ENCODE measurements at regions not wholly inside any gene's neighbourhood (a gene's known extent, or its start where the extent isn't known, plus 50 kb on each side); places are given as distances from the start of the nearest gene placed in this dataset.
"Not testable (repeated sequence)": the region's sequence is repeated elsewhere in the genome, so short reads cannot be mapped to it uniquely, and the experiment has no call there.

- peak; percentile 21 to 33 for DNase-seq (ENCODE audit: low read depth in 2 of 2)
These were observed 429.0 kb upstream of the MIR17HG start for GRCh38 chr13:90918536-90918935.

GRCh38 chr13:90919153-90919552, 428.3 kb upstream of the MIR17HG start:
- no peak for DNase-seq (ENCODE audit: low read depth in 2 of 2)

- no peak for DNase-seq (ENCODE audit: low read depth in 2 of 2)
These were observed 421.0 kb upstream of the MIR17HG start for GRCh38 chr13:90926459-90926858.

GRCh38 chr13:90928109-90928508, 419.4 kb upstream of the MIR17HG start:
- no peak for DNase-seq (ENCODE audit: low read depth in 2 of 2)

GRCh38 chr13:90933097-90933826, 414.2 kb upstream of the MIR17HG start:
- no peak for DNase-seq (ENCODE audit: low read depth in 2 of 2)

GRCh38 chr13:90934741-90935140, 412.7 kb upstream of the MIR17HG start:
- DNase-seq (ENCODE audit: low read depth in 2 of 2), result no peak

GRCh38 chr13:90938848-90939247, 408.6 kb upstream of the MIR17HG start:
- no peak for DNase-seq (ENCODE audit: low read depth in 2 of 2)

- DNase-seq (ENCODE audit: low read depth in 2 of 2), result no peak
These were observed 403.5 kb upstream of the MIR17HG start for GRCh38 chr13:90943946-90944345.

GRCh38 chr13:90945146-90945545, 402.3 kb upstream of the MIR17HG start:
- not testable (repeated sequence) for DNase-seq (ENCODE audit: low read depth in 2 of 2)

GRCh38 chr13:90946125-90946524, 401.4 kb upstream of the MIR17HG start:
- not testable (repeated sequence) for DNase-seq (ENCODE audit: low read depth in 2 of 2)

- no peak for DNase-seq (ENCODE audit: low read depth in 2 of 2)
These were observed 399.5 kb upstream of the MIR17HG start for GRCh38 chr13:90947976-90948375.

GRCh38 chr13:90950160-90950559, 397.3 kb upstream of the MIR17HG start:
- no peak for DNase-seq (ENCODE audit: low read depth in 2 of 2)

GRCh38 chr13:90951663-90952062, 395.8 kb upstream of the MIR17HG start:
- no peak for DNase-seq (ENCODE audit: low read depth in 2 of 2)

GRCh38 chr13:90952326-90952725, 395.2 kb upstream of the MIR17HG start:
- DNase-seq (ENCODE audit: low read depth in 2 of 2), result no peak

GRCh38 chr13:90954605-90955195, 392.8 kb upstream of the MIR17HG start:
- no peak for DNase-seq (ENCODE audit: low read depth in 2 of 2)

- no peak for DNase-seq (ENCODE audit: low read depth in 2 of 2)
These were observed 391.5 kb upstream of the MIR17HG start for GRCh38 chr13:90956031-90956430.

GRCh38 chr13:90958866-90959265, 388.6 kb upstream of the MIR17HG start:
- DNase-seq (ENCODE audit: low read depth in 2 of 2), result no peak

- DNase-seq (ENCODE audit: low read depth in 2 of 2), result no peak
These were observed 379.2 kb upstream of the MIR17HG start for GRCh38 chr13:90968166-90968904.

GRCh38 chr13:90974249-90974975, 373.1 kb upstream of the MIR17HG start:
- DNase-seq (ENCODE audit: low read depth in 2 of 2), result no peak

- DNase-seq (ENCODE audit: low read depth in 2 of 2), result no peak
These were observed 368.4 kb upstream of the MIR17HG start for GRCh38 chr13:90979059-90979458.

GRCh38 chr13:90984756-90985155, 362.7 kb upstream of the MIR17HG start:
- DNase-seq (ENCODE audit: low read depth in 2 of 2), result no peak

GRCh38 chr13:90995001-90995400, 352.5 kb upstream of the MIR17HG start:
- DNase-seq (ENCODE audit: low read depth in 2 of 2), result no peak
